H1 (cell line): ENCODE measurements at regions not wholly inside any gene's neighbourhood (a gene's known extent, or its start where the extent isn't known, plus 50 kb on each side); places are given as distances from the start of the nearest gene placed in this dataset.

Experiments
- CTCF ChIA-PET: fragments of 300-600 bp; sonication (Branson Sonifier 250); formaldehyde crosslinking; loops from one replicate; lab custom pipeline; 2021; ENCODE audit not compliant: partially characterized antibody; lab: Charles Lee
- POLR2A ChIA-PET: fragments of 300-600 bp; sonication (Branson Sonifier 250); formaldehyde crosslinking; loops from one replicate; lab custom pipeline; 2021; ENCODE audit warnings: inconsistent platforms; ENCODE audit not compliant: partially characterized antibody; lab: Charles Lee
- DNase-seq, 2 experiments: peaks; one replicate each; pipeline versions ENCODE4 v3.0.0 to v3.0.0-alpha.2; 2010 to 2022; ENCODE audit warnings: low spot score in 2 of 2, low read depth in 1 of 2, mixed read lengths in 1 of 2
- FAIRE-seq: peaks from 2 replicates; lab custom pipeline; 2011; peaks lifted over from hg19 to GRCh38; lab: Jason Lieb, UNC
- H2AFZ ChIP-seq: 2 replicates; pipeline ENCODE4 v1.8.1; 2012; ENCODE audit warnings: low read length, inconsistent platforms
- H2AK5ac ChIP-seq: 2 replicates; pipeline ENCODE4 v1.6.1; 2013; ENCODE audit warnings: low read depth, low read length
- H2BK120ac ChIP-seq: replicated peaks from 2 replicates; pipeline ENCODE3; 2013; ENCODE audit warnings: low read depth, low read length, inconsistent platforms
- H2BK12ac ChIP-seq: 2 replicates; pipeline ENCODE4 v1.6.1; 2013; ENCODE audit warnings: low read depth, low read length
- H2BK15ac ChIP-seq: 2 replicates; pipeline ENCODE4 v1.6.1; 2013; ENCODE audit warnings: low read length
- H2BK20ac ChIP-seq: 2 replicates; pipeline ENCODE4 v1.6.1; 2013; ENCODE audit warnings: low read length
- H2BK5ac ChIP-seq: 2 replicates; pipeline ENCODE4 v1.6.1; 2013; ENCODE audit warnings: low read depth, low read length
- H3K14ac ChIP-seq: 2 replicates; pipeline ENCODE4 v1.6.1; 2013; ENCODE audit warnings: inconsistent platforms; ENCODE audit not compliant: insufficient read length
- H3K18ac ChIP-seq: 2 replicates; pipeline ENCODE4 v1.6.1; 2013; ENCODE audit warnings: low read length; ENCODE audit errors: extremely low read depth
- H3K23ac ChIP-seq: 2 replicates; pipeline ENCODE4 v1.6.1; 2013; ENCODE audit warnings: inconsistent platforms; ENCODE audit not compliant: insufficient read length
- H3K23me2 ChIP-seq: 2 replicates; pipeline ENCODE4 v1.6.1; 2013; ENCODE audit warnings: low read depth, low read length
- H3K27ac ChIP-seq: 2 replicates; pipeline ENCODE4 v1.6.1; 2011; ENCODE audit warnings: low read depth, low read length, inconsistent platforms
- H3K27me3 ChIP-seq, 4 experiments: replicated peaks in 1 of 4; 1 replicate in 1 of 4; 2 replicates in 3 of 4; pipeline versions ENCODE4 v1.6.1 to v1.8.1; 2011 to 2013; ENCODE audit warnings: low read length in 3 of 4, mild to moderate bottlenecking in 3 of 4, inconsistent platforms in 2 of 4, mixed read lengths in 2 of 4, moderate library complexity in 1 of 4; ENCODE audit not compliant: control insufficient read depth in 3 of 4, insufficient read depth in 3 of 4; ENCODE audit errors: extremely low read depth in 1 of 4
- H3K36me3 ChIP-seq, 4 experiments: 2 replicates each; pipeline versions ENCODE4 v1.6.1 to v1.8.1; 2011 to 2013; ENCODE audit warnings: mild to moderate bottlenecking in 4 of 4, low read length in 3 of 4, moderate library complexity in 2 of 4, control low read depth in 1 of 4, inconsistent platforms in 1 of 4; ENCODE audit not compliant: insufficient read depth in 4 of 4, control insufficient read depth in 2 of 4
- H3K4ac ChIP-seq: replicated peaks from 2 replicates; pipeline ENCODE3; 2013; ENCODE audit warnings: low read length, low read depth, mixed read lengths, inconsistent platforms; ENCODE audit not compliant: insufficient read length
- H3K4me1 ChIP-seq, 4 experiments: replicated peaks in 1 of 4; 1 replicate in 1 of 4; 2 replicates in 3 of 4; pipeline versions ENCODE4 v1.6.1 to v1.8.1; 2011 to 2013; ENCODE audit warnings: low read length in 3 of 4, inconsistent platforms in 2 of 4, mixed read lengths in 1 of 4; ENCODE audit not compliant: insufficient read depth in 4 of 4, control insufficient read depth in 3 of 4
- H3K4me2 ChIP-seq, 2 experiments: 2 replicates each; pipeline versions ENCODE4 v1.6.1 to v1.8.1; 2011 to 2013; ENCODE audit warnings: low read depth in 2 of 2, low read length in 2 of 2, control low read depth in 1 of 2, inconsistent platforms in 1 of 2, mild to moderate bottlenecking in 1 of 2; ENCODE audit not compliant: insufficient read depth in 1 of 2
- H3K4me3 ChIP-seq, 4 experiments: fragments of 200-600, 300-600 bp in 1 of 4; sonication (generic), shearing (Covaris generic), sonication (Bioruptor Twin) in 1 of 4; 2 replicates each; pipeline versions ENCODE4 v1.5.1 to v1.8.1; 2011 to 2016; ENCODE audit warnings: low read length in 4 of 4, low read depth in 3 of 4, control low read depth in 2 of 4, inconsistent platforms in 2 of 4, mild to moderate bottlenecking in 2 of 4, mixed read lengths in 1 of 4, moderate library complexity in 1 of 4; ENCODE audit not compliant: insufficient read depth in 2 of 4; ENCODE audit errors: extremely low read depth in 1 of 4
- H3K56ac ChIP-seq: replicated peaks from 2 replicates; pipeline ENCODE3; 2013; ENCODE audit warnings: low read depth, mild to moderate bottlenecking, mixed read lengths, low read length, inconsistent platforms; ENCODE audit not compliant: insufficient read length
- H3K79me1 ChIP-seq: 2 replicates; pipeline ENCODE4 v1.6.1; 2013; ENCODE audit warnings: low read depth, low read length, control low read depth
- H3K79me2 ChIP-seq, 2 experiments: 2 replicates each; pipeline versions ENCODE4 v1.6.1 to v1.8.1; 2012 to 2013; ENCODE audit warnings: low read length in 2 of 2, mild to moderate bottlenecking in 2 of 2, inconsistent platforms in 1 of 2; ENCODE audit not compliant: insufficient read depth in 2 of 2, control insufficient read depth in 1 of 2
- H3K9ac ChIP-seq, 4 experiments: replicated peaks in 1 of 4; 1 replicate in 1 of 4; 2 replicates in 3 of 4; pipeline versions ENCODE4 v1.6.1 to v1.8.1; 2011 to 2013; ENCODE audit warnings: low read depth in 3 of 4, low read length in 3 of 4, control low read depth in 2 of 4, mild to moderate bottlenecking in 2 of 4, moderate library complexity in 2 of 4, inconsistent platforms in 1 of 4; ENCODE audit errors: extremely low read depth in 1 of 4
- H3K9me3 ChIP-seq, 2 experiments: 2 replicates each; pipeline versions ENCODE4 v1.6.1 to v1.8.1; 2012 to 2013; ENCODE audit warnings: mild to moderate bottlenecking in 2 of 2, moderate library complexity in 2 of 2, control low read depth in 1 of 2, inconsistent platforms in 1 of 2, low read depth in 1 of 2, low read length in 1 of 2, mixed read lengths in 1 of 2; ENCODE audit not compliant: insufficient read depth in 2 of 2
- H4K20me1 ChIP-seq, 2 experiments: replicated peaks in 1 of 2; 2 replicates each; pipeline versions ENCODE3 to v1.8.1; 2011 to 2013; ENCODE audit warnings: inconsistent platforms in 2 of 2, low read length in 2 of 2, mild to moderate bottlenecking in 1 of 2; ENCODE audit not compliant: insufficient read depth in 2 of 2, control insufficient read depth in 1 of 2
- H4K5ac ChIP-seq: 2 replicates; pipeline ENCODE4 v1.6.1; 2013; ENCODE audit warnings: low read length, low read depth, mixed read lengths, inconsistent platforms; ENCODE audit not compliant: insufficient read length
- H4K8ac ChIP-seq: 2 replicates; pipeline ENCODE4 v1.8.0; 2013; ENCODE audit warnings: mild to moderate bottlenecking, moderate library complexity, low read length, inconsistent platforms; ENCODE audit not compliant: insufficient read depth; ENCODE audit errors: extremely low read depth
- H4K91ac ChIP-seq: replicated peaks from 2 replicates; pipeline ENCODE3; 2013; ENCODE audit warnings: low read length, mixed read lengths, inconsistent platforms; ENCODE audit not compliant: insufficient read length
- BCL11A ChIP-seq, 2 experiments: IDR thresholded peaks; one replicate each; pipeline ENCODE4 v1.6.1; 2011; ENCODE audit warnings: low read depth in 2 of 2, low read length in 2 of 2, mild to moderate bottlenecking in 2 of 2
- E2F6 ChIP-seq: IDR thresholded peaks from 2 replicates; pipeline ENCODE4 v1.6.1; 2012; ENCODE audit warnings: inconsistent platforms
- YY1 ChIP-seq: IDR thresholded peaks from 2 replicates; pipeline ENCODE4 v1.6.1; 2011; ENCODE audit warnings: low read depth, mild to moderate bottlenecking, low read length
- WGBS, 2 experiments: shearing (Covaris generic) in 1 of 2; methylation state at CpG; one replicate each; pipeline versions ENCODE4 v1.1.6 to v1.1.7; 2013 to 2015; ENCODE audit warnings: low lambda C conversion rate in 2 of 2, mixed read lengths in 2 of 2, inconsistent platforms in 1 of 2, low coverage in 1 of 2, missing lambda C conversion rate in 1 of 2; ENCODE audit not compliant: insufficient replicate concordance in 2 of 2, insufficient coverage in 1 of 2, insufficient read length in 1 of 2; ENCODE audit errors: extremely low coverage in 1 of 2, missing lambda C conversion rate in 1 of 2; 5-methylcytosine and 5-hydroxymethylcytosine counted together

GRCh38 chr4:134345244-134345643, 143.7 kb upstream of the PABPC4L start:
- H2BK20ac ChIP-seq: no peak overlapping the region
- H3K4ac ChIP-seq: no peak overlapping the region
- H4K20me1 ChIP-seq: no peaks in the 10 kb centered on the region
- no peak overlapping the region for H2BK120ac ChIP-seq
- H3K27ac ChIP-seq: no peak overlapping the region
- no peak overlapping the region for H2AFZ ChIP-seq
- ChIA-PET POLR2A (no interaction called here), CTCF (interaction anchor here (0.6 to 1.5 kb wide), 2 partner anchors 10 to 1149 kb away, joined by 3 read pairs; no protein-coding TSS in a partner anchor)
- TF ChIP-seq BCL11A (IDR thresholded peaks at IDR 0.05; ENCODE audit: low read depth in 2 of 2, low read length in 2 of 2) (no peak), E2F6 (no peak), YY1 (no peak)
- no peak overlapping the region for H2BK5ac ChIP-seq
- H2BK12ac ChIP-seq: no peak overlapping the region
- no peaks in the 10 kb centered on the region for H3K9me3 ChIP-seq
- H3K4me3 ChIP-seq: no peak overlapping the region
- no peaks in the 10 kb centered on the region for H3K36me3 ChIP-seq
- H4K91ac ChIP-seq: no peak overlapping the region
- H3K14ac ChIP-seq: no peak overlapping the region
- H3K4me1 ChIP-seq: no peaks in the 10 kb centered on the region
- H3K79me2 ChIP-seq: no peaks in the 10 kb centered on the region
- H3K79me1 ChIP-seq: no peaks in the 10 kb centered on the region
- H3K4me2 ChIP-seq: no peak overlapping the region
- H4K5ac ChIP-seq: no peak overlapping the region
- no peak overlapping the region for H4K8ac ChIP-seq
- H3K56ac ChIP-seq: no peak overlapping the region
- no peaks in the 10 kb centered on the region for H3K23me2 ChIP-seq
- no peak for FAIRE-seq
- DNase-seq: no peak
- H3K18ac ChIP-seq: no peak overlapping the region
- H3K9ac ChIP-seq: no peak overlapping the region
- WGBS, 2 experiments: 84% methylated on average over 2 of the region's 2 CpGs; no CpG with 5 or more reads in 1 of the 2 experiments
- H3K27me3 ChIP-seq: no peaks in the 10 kb centered on the region
- no peak overlapping the region for H2BK15ac ChIP-seq
- H2AK5ac ChIP-seq: no peak overlapping the region
- no peak overlapping the region for H3K23ac ChIP-seq
